Erythroblast (primary cell): ENCODE measurements at regions not wholly inside any gene's neighbourhood (a gene's known extent, or its start where the extent isn't known, plus 50 kb on each side); places are given as distances from the start of the nearest gene placed in this dataset.
A peak's percentile ranks its signal among the peaks of the same experiment; 100 is the strongest.

Experiments used
- DNase-seq, 2 experiments: peaks; one replicate each; lab custom pipeline; 2025; lab: John Stamatoyannopoulos, UW
- GATA1 ChIP-seq: IDR thresholded peaks from 2 replicates; pipeline ENCODE4 v1.6.1; 2011; ENCODE audit warnings: low read depth, mild to moderate bottlenecking, control low read depth, low read length, moderate library complexity
- POLR2A ChIP-seq: IDR thresholded peaks from 2 replicates; pipeline ENCODE4 v1.6.1; 2011; ENCODE audit warnings: mild to moderate bottlenecking, low read length

DNA sequence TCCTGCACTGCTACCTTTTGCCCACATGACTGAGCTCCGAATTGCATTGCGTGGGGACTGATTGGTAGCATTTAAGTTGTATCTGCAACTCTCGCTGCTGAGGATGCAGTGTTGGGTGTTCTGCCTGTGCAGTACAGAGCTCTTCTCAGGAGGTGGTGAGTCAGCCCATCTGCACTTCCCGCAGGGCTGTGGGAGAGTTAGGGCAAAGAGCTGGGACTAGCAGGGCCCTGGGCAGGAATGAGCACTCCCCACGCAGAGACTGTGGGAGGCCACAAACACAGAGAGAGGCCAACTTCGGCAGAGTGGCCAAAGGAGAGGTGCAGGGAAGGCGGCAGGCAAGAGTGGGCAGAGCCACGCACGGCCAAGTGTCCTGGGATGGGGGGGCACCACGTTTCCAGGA lies 244.7 kb downstream of the SIPA1L2 start:
- DNase-seq = no peak

DNA sequence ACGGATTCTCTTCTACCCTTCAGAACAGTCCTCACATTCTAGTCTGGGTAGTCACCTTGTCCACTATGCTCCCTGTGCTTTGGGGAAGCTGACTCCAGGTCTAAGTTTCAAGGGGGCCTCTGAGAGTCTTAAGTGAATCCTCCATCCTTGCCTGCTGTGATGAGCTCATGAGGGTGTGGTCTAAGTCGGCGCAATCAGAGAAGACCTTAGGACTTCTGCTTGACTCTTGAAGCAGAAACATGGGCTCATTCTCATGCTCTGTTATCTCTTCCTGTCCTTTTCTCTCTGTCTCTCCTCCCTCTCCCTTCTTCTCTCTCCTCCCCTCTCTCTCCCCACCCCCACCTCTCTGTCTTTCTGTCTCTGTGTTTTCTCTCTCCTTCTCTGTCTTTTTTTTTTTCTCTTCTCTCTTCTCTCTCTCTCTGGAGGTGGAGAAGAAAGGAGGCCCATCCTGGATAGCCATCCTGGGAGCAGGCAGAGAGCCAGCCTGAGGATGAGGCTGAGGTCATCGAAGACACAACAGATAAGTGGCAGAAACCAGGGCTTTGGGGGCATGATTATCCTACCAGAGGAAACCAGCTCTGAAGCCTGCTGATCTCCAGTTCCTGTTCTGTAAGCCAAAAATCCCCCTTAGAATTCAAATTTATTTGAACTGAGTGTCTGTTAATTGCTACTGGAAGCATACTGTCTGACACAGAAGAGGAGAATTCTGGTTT lies 245.6 kb downstream of the SIPA1L2 start:
- DNase-seq = peak in 1 of 2 experiments; percentile 2

More for the DNA sequence above, 244.7 kb downstream of the SIPA1L2 start:
- TF ChIP-seq POLR2A (no peak), GATA1 (no peak)

DNA sequence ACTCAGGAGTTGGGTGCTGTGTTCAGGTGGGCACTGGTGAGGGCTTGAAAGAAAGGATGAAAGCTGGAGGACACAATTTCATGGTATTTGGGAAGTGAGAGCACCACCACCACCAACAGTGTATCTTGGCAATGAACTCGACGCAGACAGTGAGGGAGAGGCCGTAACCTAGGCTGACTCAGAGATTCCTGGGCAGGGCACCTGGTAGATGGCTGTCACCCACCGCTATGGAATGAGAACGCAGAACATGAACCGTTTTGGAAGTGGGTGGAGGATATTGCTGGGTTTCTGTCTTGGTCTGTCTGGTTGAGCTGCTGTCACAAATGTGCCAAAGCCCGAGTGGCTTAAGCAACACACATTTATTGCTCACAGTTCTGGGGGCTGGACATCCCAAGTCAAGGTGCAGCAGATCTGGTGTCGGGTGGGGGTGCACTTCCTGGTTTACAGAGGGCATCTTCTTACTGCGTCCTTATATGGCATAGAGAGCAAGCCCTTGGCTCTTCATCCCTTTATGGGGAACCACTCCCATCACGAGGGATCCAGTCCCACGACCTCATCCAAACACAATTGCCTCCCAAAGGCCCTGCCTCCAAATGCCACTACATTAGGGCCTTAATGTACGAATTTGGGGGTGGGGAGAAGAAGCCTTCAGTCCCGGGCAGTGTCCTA lies 246.3 kb downstream of the SIPA1L2 start:
- DNase-seq = no peak
- no peak for TF ChIP-seq POLR2A
- no peak for TF ChIP-seq GATA1

More for the DNA sequence above, 245.6 kb downstream of the SIPA1L2 start:
- TF ChIP-seq POLR2A (no peak), GATA1 (no peak)

DNA sequence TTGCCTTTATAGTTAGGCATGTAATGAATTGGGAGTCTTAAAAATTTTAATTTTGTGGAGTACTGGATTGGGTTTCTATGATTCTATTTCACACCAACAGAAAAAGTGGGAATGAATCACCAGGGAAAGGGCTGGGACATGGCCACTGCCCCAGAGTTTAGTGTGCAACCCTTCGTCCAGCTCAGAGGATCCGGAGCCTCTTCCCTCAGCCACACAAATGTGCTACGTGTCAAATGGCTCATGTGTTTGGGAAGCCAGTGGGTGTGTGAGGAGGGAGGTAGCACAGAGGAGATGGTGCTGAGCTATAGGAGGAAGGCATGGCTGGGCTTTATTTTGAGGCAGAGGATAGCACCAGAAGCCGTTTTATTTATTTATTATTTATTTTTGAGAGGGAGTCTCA lies 247.3 kb downstream of the SIPA1L2 start:
- no peak for DNase-seq
- TF ChIP-seq POLR2A (no peak), GATA1 (no peak)

DNA sequence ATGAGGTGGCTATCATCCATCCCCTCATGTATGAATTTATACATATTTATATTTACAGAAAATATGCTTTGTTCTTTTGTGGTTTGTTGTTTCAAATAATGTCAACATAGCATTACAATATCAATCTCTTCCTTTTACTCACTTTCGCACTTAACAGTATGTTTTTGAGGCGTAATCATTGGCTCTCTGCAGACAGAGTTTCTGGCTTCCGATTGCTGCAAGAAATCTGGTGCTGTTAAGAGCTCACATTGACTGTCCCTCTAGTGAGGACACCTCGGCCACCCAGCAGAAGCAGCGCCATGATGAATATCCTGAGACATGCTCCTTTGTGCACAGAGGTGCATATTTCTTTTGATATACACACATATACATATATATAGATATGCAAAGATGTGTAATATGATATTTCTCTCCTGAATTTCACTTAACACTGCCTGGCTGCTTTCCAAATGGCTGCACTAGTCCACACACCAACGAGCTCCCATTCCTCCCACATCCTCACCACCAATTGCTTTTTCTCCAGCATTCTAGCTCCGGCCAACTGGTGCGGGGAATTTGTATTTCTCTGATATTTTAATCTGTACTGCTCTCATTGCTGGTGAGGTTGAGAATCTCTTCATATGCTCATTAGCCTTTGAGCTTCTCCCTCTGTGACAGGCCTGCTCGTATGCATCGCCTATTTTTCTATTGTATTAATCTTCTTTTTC lies 248.4 kb downstream of the SIPA1L2 start:
- TF ChIP-seq POLR2A (no peak), GATA1 (no peak)
- no peak for DNase-seq

DNA sequence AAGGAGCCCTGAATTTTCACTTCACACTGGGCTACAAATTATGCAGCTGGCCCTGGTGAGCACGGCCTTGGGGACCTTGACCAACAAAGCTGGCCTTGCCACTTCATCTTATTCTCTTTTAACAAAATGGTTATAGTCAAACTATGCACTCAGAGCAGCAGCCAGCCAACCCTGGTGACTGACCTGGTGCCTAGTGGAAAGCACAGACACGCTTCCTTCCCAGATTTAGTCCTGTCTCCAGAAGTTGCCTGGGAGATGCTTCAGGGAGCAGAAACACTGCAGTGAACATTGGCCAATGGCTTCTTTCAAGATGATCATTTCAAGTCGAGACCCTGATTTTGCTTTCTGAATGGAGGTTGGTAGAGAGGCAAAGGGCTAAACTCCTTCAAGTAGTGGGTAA lies 249.3 kb downstream of the SIPA1L2 start:
- no peak for DNase-seq
- TF ChIP-seq POLR2A = no peak

DNA sequence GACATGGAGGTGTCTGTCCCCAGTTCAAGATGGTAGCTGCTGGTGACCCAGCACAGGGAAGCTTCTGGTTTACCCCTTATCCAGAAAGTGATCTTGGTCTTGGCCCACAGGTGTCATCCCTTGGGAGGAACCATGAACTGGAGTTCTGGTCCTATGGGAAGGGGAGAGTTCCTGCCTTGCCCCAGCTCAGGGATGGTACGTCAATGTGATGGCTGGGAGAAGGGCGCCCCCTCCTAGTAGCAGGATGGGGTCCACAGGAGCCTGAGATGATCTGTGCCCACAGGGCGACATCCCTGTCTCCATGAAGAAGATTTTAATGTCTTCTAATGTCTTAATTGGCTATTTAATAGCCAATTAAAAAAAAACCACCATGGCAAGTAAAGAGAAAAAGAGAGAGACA lies 249.8 kb downstream of the SIPA1L2 start:
- no peak for DNase-seq
- no peak for TF ChIP-seq GATA1
- no peak for TF ChIP-seq POLR2A

DNA sequence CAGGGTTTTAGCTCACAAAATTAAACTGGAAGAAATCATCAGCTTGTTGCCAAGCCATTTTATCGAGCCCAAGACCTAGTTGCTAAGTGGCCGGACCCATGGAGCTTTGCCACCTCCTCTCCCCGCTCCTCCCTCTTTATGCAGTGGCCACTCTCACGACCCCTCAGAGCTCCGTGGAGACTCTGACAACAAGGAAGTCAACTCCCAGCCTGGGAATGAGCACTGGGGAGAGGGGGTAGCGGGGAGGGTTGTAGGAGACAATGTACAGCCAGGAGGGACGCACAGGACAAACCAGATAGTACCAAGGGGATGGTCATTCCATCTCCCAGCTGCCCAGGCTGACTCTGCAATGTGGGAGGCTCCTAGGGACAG lies 250.9 kb downstream of the SIPA1L2 start:
- no peak for DNase-seq
- TF ChIP-seq POLR2A = no peak
- TF ChIP-seq GATA1 = no peak

DNA sequence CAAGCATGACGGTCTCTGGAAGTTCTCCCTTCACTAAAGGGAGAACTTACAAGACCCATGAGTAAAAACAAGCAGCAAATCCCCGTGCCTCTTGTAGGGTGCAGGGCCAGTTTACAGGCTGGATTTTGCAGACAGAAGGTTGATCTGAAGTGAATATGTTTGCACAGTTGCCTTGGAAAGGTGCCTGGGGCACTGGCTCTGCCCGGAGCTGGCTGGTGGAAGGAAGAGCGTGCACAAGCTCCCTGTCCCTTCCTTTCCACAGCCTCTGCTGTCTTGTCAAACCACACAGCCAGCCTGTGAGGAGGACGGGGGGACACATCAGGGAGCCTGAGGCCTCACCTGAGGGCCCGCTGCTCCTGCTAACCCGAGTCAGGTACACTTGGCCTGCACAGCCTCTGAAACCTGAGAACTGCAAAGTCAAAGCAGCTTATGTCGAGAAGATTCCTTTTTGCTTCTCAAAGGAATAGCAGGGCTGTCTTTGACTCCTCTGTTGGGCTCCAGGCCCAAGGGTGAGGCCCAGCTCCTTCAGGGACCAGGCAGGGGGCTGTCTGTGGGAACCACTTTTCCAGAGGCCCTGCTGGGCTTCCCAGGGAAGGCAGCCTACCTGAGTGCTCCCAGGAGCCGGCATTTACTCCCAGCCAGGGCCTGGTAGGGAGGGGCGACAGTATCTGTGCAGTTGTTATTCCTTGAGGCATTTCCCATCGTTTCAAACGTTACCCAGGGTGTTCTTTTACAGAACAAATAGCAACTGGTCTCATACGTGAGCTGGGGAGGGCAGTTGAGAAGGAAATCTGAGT lies 251.5 kb downstream of the SIPA1L2 start:
- DNase-seq = no peak
- no peak for TF ChIP-seq GATA1
- no peak for TF ChIP-seq POLR2A

DNA sequence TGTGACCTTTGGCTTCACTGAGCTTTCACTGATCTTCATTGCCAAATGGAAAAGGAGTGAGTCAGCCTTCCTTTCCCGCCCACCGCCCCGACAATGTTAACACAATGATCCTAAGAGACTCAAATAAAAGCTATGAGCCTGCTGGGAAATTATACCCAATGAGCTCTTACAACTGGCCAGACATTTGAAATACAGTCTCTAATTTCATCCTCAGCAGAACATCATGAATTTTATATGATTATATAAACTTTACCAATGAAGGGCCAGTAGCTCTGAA lies 252.5 kb downstream of the SIPA1L2 start:
- no peak for DNase-seq
- TF ChIP-seq GATA1 = no peak
- TF ChIP-seq POLR2A = no peak

DNA sequence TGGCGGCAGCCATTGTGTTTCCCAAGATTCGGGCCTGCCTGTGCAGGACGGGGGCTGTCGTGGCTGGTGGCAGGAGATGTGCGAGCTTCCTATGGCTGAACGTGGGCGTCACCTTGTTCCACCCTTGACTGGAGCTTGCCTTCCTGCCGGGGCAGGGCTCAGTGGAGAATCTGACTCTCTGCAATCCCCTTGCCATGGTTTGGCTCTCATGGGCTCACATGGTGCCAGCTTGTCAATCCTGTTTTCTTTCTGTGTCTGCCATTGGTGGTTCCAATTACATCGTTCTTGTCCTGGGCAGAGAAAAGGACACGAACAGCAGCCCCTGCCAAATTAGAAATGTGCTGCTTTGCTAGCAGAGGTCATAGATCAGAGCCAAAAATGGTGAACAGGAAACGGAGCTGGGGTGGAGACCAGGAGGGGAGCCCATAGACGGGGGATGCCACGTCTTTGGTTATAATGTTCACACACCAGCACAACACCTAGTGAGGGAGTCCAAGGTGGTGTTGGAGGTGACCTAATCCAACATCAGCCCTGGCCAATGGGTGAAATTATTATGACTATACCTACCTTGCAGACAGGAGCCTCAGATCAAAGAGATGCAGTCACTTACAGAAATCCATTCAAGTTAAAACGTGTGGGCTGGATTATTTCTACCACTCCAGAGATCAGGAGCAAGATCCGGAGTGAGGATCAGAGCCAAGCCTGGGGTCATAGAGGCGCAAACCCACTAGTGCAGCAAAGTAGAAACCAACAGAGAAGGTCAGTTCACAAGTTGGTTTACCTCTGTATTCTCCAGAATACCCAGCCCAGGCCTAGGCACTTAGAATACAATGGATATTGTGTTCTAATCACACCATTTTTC lies 253.1 kb downstream of the SIPA1L2 start:
- TF ChIP-seq GATA1 = no peak
- TF ChIP-seq POLR2A = no peak
- DNase-seq = no peak

DNA sequence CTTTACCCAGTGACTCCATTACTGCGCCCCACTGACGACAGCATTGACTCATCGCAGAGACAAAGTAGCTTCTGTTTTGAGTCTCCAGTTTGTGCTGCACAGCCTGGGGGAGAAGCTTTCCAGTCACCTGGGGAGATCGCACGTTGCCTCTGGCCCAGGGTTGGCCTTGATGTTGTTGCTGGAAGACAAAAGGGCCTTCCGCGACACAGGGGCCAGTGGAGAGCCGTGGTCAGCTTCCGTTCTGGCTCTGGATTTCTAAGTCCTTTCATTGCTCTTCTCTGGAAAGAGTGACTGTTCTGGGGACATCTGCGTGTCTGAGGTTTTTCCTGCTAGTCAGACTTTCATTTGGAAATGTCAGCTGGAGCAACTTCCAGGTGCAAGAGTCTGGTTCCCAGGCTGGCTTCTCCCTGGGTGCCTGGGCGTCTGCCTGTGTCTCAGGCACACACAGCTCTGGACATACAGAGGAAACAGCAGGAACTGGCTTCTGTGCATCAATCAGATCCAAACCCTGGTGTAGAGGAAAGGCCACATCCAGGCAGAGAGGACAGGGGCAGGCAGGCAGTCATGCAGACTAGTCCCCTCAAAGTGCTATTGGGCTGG lies 257.0 kb downstream of the SIPA1L2 start:
- DNase-seq = no peak

More for the DNA sequence above, 257.0 kb downstream of the SIPA1L2 start:
- no peak for TF ChIP-seq POLR2A
- no peak for TF ChIP-seq GATA1
